Neural cell (in vitro differentiated cells): ENCODE measurements at regions not wholly inside any gene's neighbourhood (a gene's known extent, or its start where the extent isn't known, plus 50 kb on each side); places are given as distances from the start of the nearest gene placed in this dataset.
"Not testable (repeated sequence)": the region's sequence is repeated elsewhere in the genome, so short reads cannot be mapped to it uniquely, and the experiment has no call there.

ENCODE experiments used
- H2AFZ ChIP-seq: fragments of 200-600, 300-800 bp; sonication (generic), shearing (Covaris generic); 2 replicates; pipeline ENCODE4 v1.6.0; 2014; ENCODE audit warnings: low read depth, mild to moderate bottlenecking, antibody characterized with exemption, low read length, moderate library complexity
- H3F3A ChIP-seq: fragments of 200-600 bp; shearing (Covaris generic); 2 replicates; pipeline ENCODE4 v1.6.1; 2016; ENCODE audit warnings: mild to moderate bottlenecking, moderate library complexity, mixed read lengths, antibody characterized with exemption, low read length; ENCODE audit not compliant: insufficient read depth, poor library complexity, severe bottlenecking
- H3K27ac ChIP-seq: fragments of 200-600, 300-800 bp; sonication (generic), shearing (Covaris generic); 2 replicates; pipeline ENCODE4 v1.5.1; 2014; ENCODE audit warnings: mild to moderate bottlenecking, low read length, moderate library complexity
- H3K27me3 ChIP-seq: fragments of 300-800, 200-600 bp; sonication (generic), shearing (Covaris generic); 2 replicates; pipeline ENCODE4 v1.6.0; 2014; ENCODE audit warnings: mild to moderate bottlenecking, low read depth, low read length, moderate library complexity; ENCODE audit not compliant: insufficient read depth
- H3K36me3 ChIP-seq: fragments of 300-800, 200-600 bp; sonication (generic), shearing (Covaris generic); 2 replicates; pipeline ENCODE4 v1.5.1; 2014; ENCODE audit warnings: mild to moderate bottlenecking, antibody characterized with exemption, low read length, moderate library complexity; ENCODE audit not compliant: insufficient read depth
- H3K4me2 ChIP-seq: fragments of 300-800, 200-600 bp; sonication (generic), shearing (Covaris generic); 2 replicates; pipeline ENCODE4 v1.6.0; 2014; ENCODE audit warnings: mild to moderate bottlenecking, low read length
- H3K4me3 ChIP-seq: fragments of 300-800, 200-600 bp; sonication (generic), shearing (Covaris generic); 2 replicates; pipeline ENCODE4 v1.5.1; 2014; ENCODE audit warnings: mild to moderate bottlenecking, low read length, moderate library complexity
- H3K79me2 ChIP-seq: fragments of 200-600 bp; shearing (Covaris generic); replicated peaks from 2 replicates; pipeline ENCODE4 v1.6.0; 2014; ENCODE audit warnings: mild to moderate bottlenecking, low read length, moderate library complexity; ENCODE audit not compliant: insufficient read depth
- H3K9ac ChIP-seq: fragments of 300-800, 200-600 bp; sonication (generic), shearing (Covaris generic); 2 replicates; pipeline ENCODE4 v1.6.1; 2016; ENCODE audit warnings: mild to moderate bottlenecking, low read length, mixed read lengths
- H3K9me2 ChIP-seq: fragments of 200-600 bp; shearing (Covaris generic); 2 replicates; pipeline ENCODE4 v1.6.1; 2016; ENCODE audit warnings: mild to moderate bottlenecking, low read length, mixed read lengths; ENCODE audit not compliant: insufficient read depth
- H3K9me3 ChIP-seq: fragments of 200-600, 300-800 bp; sonication (generic), shearing (Covaris generic); 2 replicates; pipeline ENCODE4 v1.6.1; 2016; ENCODE audit warnings: mild to moderate bottlenecking, mixed run types, low read length, moderate library complexity, mixed read lengths
- H4K20me1 ChIP-seq: fragments of 200-600 bp; shearing (Covaris generic); 2 replicates; pipeline ENCODE4 v1.6.1; 2016; ENCODE audit warnings: mild to moderate bottlenecking, mixed run types; ENCODE audit not compliant: insufficient read depth
- CTCF ChIP-seq: fragments of 450-650 bp; IDR thresholded peaks from 2 replicates; pipeline ENCODE4 v1.5.1; 2014; ENCODE audit warnings: antibody characterized with exemption, mild to moderate bottlenecking, moderate library complexity; ENCODE audit not compliant: poor library complexity, severe bottlenecking
- EP300 ChIP-seq: fragments of 450-650 bp; conservative IDR thresholded peaks from 2 replicates; pipeline ENCODE4 v1.6.1; 2014; ENCODE audit warnings: antibody characterized with exemption, mild to moderate bottlenecking, moderate library complexity; ENCODE audit not compliant: poor library complexity, severe bottlenecking
- EZH2 ChIP-seq: fragments of 200-600, 300-800 bp; shearing (Covaris generic), sonication (generic); IDR thresholded peaks from 2 replicates; pipeline ENCODE4 v1.6.1; 2014; ENCODE audit warnings: antibody characterized with exemption, low read length, borderline replicate concordance, mild to moderate bottlenecking; ENCODE audit not compliant: insufficient read depth, poor library complexity, severe bottlenecking
- MXI1 ChIP-seq: fragments of 450-650 bp; conservative IDR thresholded peaks from 2 replicates; pipeline ENCODE4 v1.6.1; 2014; ENCODE audit warnings: antibody characterized with exemption, mild to moderate bottlenecking; ENCODE audit not compliant: poor library complexity, severe bottlenecking
- POLR2AphosphoS5 ChIP-seq: IDR thresholded peaks from 2 replicates; pipeline ENCODE4 v1.6.1; 2012
- RAD21 ChIP-seq: fragments of 450-650 bp; conservative IDR thresholded peaks from 2 replicates; pipeline ENCODE4 v1.6.1; 2014; ENCODE audit warnings: antibody characterized with exemption, mild to moderate bottlenecking, moderate library complexity
- REST ChIP-seq: IDR thresholded peaks from 2 replicates; pipeline ENCODE4 v1.6.1; 2012; ENCODE audit warnings: borderline replicate concordance
- SMC3 ChIP-seq: fragments of 450-650 bp; conservative IDR thresholded peaks from 2 replicates; pipeline ENCODE4 v1.6.1; 2014; ENCODE audit warnings: antibody characterized with exemption, mild to moderate bottlenecking, moderate library complexity; ENCODE audit not compliant: poor library complexity
- TAF1 ChIP-seq: IDR thresholded peaks from 2 replicates; pipeline ENCODE4 v1.6.1; 2012; ENCODE audit warnings: low read depth

GRCh38 chr10:71099731-71100361, 112.5 kb upstream of the UNC5B start:
- no peaks in the 10 kb centered on the region for H3K36me3 ChIP-seq
- H3K9me2 ChIP-seq, result no peaks in the 10 kb centered on the region
- no peaks in the 10 kb centered on the region for H3K9me3 ChIP-seq
- TF ChIP-seq REST (no peak), CTCF (no peak), MXI1 (no peak), EZH2 (no peak), EP300 (no peak), SMC3 (no peak)
- no peak overlapping the region for H3K27ac ChIP-seq
- H3F3A ChIP-seq, result no peaks in the 10 kb centered on the region
- no peak overlapping the region for H3K9ac ChIP-seq
- H3K27me3 ChIP-seq, result no peaks in the 10 kb centered on the region
- H3K4me3 ChIP-seq, result no peak overlapping the region
- H2AFZ ChIP-seq, result no peak overlapping the region
- no peaks in the 10 kb centered on the region for H3K79me2 ChIP-seq
- no peaks in the 10 kb centered on the region for H4K20me1 ChIP-seq
- no peak overlapping the region for H3K4me2 ChIP-seq

GRCh38 chr10:71103961-71104360, 108.4 kb upstream of the UNC5B start:
- H3F3A ChIP-seq, result no peaks in the 10 kb centered on the region
- H3K9ac ChIP-seq, result no peak overlapping the region
- H3K9me3 ChIP-seq, result no peaks in the 10 kb centered on the region
- H4K20me1 ChIP-seq, result no peaks in the 10 kb centered on the region
- no peak overlapping the region for H3K27ac ChIP-seq
- H3K27me3 ChIP-seq, result no peaks in the 10 kb centered on the region
- no peak overlapping the region for H2AFZ ChIP-seq
- H3K9me2 ChIP-seq, result no peaks in the 10 kb centered on the region
- no peaks in the 10 kb centered on the region for H3K79me2 ChIP-seq
- TF ChIP-seq REST, result no peak
- no peak for TF ChIP-seq EP300
- TF ChIP-seq CTCF, result no peak
- no peak for TF ChIP-seq RAD21
- no peak for TF ChIP-seq POLR2AphosphoS5
- TF ChIP-seq MXI1, result no peak
- no peak for TF ChIP-seq TAF1
- TF ChIP-seq EZH2, result no peak
- TF ChIP-seq SMC3, result no peak
- no peak overlapping the region for H3K4me2 ChIP-seq
- no peaks in the 10 kb centered on the region for H3K36me3 ChIP-seq
- H3K4me3 ChIP-seq, result no peak overlapping the region

GRCh38 chr10:71106151-71106550, 106.2 kb upstream of the UNC5B start:
- not testable (repeated sequence) for H3K4me3 ChIP-seq, H3K27ac ChIP-seq, H4K20me1 ChIP-seq, H3F3A ChIP-seq, H3K36me3 ChIP-seq, H3K4me2 ChIP-seq, H3K9ac ChIP-seq, H3K79me2 ChIP-seq, H3K9me2 ChIP-seq, H3K9me3 ChIP-seq, H3K27me3 ChIP-seq, H2AFZ ChIP-seq
